BLaER1 (cell line): ENCODE measurements at regions not wholly inside any gene's neighbourhood (a gene's known extent, or its start where the extent isn't known, plus 50 kb on each side); places are given as distances from the start of the nearest gene placed in this dataset.
"Not testable (repeated sequence)": the region's sequence is repeated elsewhere in the genome, so short reads cannot be mapped to it uniquely, and the experiment has no call there.

Source experiments
- H3K27ac ChIP-seq: shearing (Covaris generic); formaldehyde crosslinking; 2 replicates; pipeline ENCODE4 v1.8.1; 2022
- H3K27me3 ChIP-seq: shearing (Covaris generic); formaldehyde crosslinking; 2 replicates; pipeline ENCODE4 v1.8.1; 2022
- H3K36me3 ChIP-seq: shearing (Covaris generic); formaldehyde crosslinking; 2 replicates; pipeline ENCODE4 v1.8.1; 2022
- H3K4me1 ChIP-seq: shearing (Covaris generic); formaldehyde crosslinking; 2 replicates; pipeline ENCODE4 v1.8.1; 2022
- H3K4me2 ChIP-seq: shearing (Covaris generic); formaldehyde crosslinking; 2 replicates; pipeline ENCODE4 v1.8.1; 2022
- H3K4me3 ChIP-seq: shearing (Covaris generic); formaldehyde crosslinking; 2 replicates; pipeline ENCODE4 v1.8.1; 2022
- H3K9ac ChIP-seq: shearing (Covaris generic); formaldehyde crosslinking; 2 replicates; pipeline ENCODE4 v1.8.1; 2022
- H3K9me3 ChIP-seq: shearing (Covaris generic); formaldehyde crosslinking; 2 replicates; pipeline ENCODE4 v1.8.1; 2022
- H4K20me1 ChIP-seq: shearing (Covaris generic); formaldehyde crosslinking; 2 replicates; pipeline ENCODE4 v1.8.1; 2022
- Cebpa-rat ChIP-seq: shearing (Covaris generic); IDR thresholded peaks from 2 replicates; pipeline ENCODE4 v1.8.1; 2022

DNA sequence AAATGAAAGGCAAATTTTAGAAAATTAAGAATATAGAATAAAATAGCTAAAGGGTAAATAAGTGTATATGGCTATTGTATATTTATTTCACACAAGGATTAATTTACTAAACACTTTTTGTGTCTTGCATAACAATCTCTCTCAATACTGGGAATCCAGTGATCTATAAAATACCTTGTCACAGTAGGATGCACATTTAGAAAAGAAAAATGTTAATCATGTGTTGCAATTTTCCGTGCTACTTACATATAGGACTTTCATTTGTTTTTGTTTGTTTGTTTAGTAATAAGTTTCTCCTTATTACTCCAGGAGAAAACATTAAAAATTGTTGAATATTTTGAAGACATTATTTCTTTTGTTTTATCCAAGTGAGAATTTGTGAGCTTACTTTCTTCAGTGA lies 1533.3 kb downstream of the SLITRK5 start:
- no peak overlapping the region for H3K4me2 ChIP-seq
- TF ChIP-seq Cebpa-rat: no peak

DNA sequence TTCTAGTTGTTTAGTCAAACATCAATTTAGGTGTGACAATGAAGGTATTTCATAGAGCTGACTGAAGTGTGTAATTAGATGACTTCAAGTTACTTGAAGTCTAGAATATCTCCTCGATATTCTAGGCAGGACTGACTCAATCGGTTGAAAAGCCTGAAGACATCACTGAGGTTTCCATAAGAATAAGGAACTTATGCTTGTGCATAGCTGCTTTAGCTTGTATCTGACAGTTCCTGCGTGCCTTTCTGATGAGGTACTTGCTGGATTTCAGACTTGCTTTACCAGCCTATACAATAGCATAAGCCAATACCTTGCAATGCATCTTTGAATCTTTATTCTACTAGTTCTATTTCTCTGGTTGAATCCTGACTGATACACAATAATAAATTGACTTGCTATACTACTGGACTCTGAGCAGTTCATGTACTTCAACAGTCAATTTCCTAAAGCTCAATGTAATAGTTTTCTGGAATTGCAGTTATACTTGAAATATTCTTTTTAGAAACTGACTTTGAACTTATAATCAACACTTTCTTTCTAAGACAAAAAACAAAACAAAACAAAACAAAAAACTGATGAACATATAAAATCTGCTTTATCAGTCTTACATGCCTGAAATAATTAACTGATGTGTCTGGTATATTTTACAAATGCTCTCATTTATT lies 1534.8 kb downstream of the SLITRK5 start:
- no peaks in the 10 kb centered on the region for H3K27me3 ChIP-seq
- no peak for TF ChIP-seq Cebpa-rat
- H3K36me3 ChIP-seq: no peaks in the 10 kb centered on the region
- H3K4me1 ChIP-seq: no peaks in the 10 kb centered on the region
- H3K27ac ChIP-seq: no peak overlapping the region
- H3K9ac ChIP-seq: no peak overlapping the region
- no peak overlapping the region for H3K4me2 ChIP-seq
- no peaks in the 10 kb centered on the region for H4K20me1 ChIP-seq
- H3K4me3 ChIP-seq: no peak overlapping the region
- H3K9me3 ChIP-seq: no peaks in the 10 kb centered on the region

More for the DNA sequence above, 1533.3 kb downstream of the SLITRK5 start:
- Histone ChIP-seq H3K9ac (no peak overlapping the region), H4K20me1 (no peaks in the 10 kb centered on the region), H3K9me3 (no peaks in the 10 kb centered on the region), H3K27ac (no peak overlapping the region), H3K36me3 (no peaks in the 10 kb centered on the region), H3K4me3 (no peak overlapping the region), H3K27me3 (no peaks in the 10 kb centered on the region), H3K4me1 (no peaks in the 10 kb centered on the region)

DNA sequence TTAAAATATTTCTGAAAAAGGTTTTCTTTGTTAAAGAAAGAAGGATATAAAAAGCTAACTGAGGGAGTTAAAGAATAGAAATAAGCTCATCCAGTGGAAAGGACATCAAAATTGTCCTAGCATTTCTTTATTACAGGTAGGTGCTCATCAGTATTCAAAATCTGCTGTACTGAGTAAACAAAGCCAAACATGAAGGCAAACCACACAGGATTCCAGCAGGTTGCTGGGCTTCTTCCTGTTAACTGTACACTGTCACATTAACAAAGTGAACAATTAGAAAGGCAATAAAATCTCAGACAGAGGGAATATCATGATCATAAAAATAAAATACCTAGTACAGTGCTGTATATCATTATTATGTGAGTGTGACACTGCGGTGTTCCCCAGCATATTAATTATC lies 1541.0 kb downstream of the SLITRK5 start:
- no peaks in the 10 kb centered on the region for H3K4me1 ChIP-seq
- no peaks in the 10 kb centered on the region for H3K27me3 ChIP-seq
- no peaks in the 10 kb centered on the region for H4K20me1 ChIP-seq
- H3K36me3 ChIP-seq: no peaks in the 10 kb centered on the region
- H3K4me3 ChIP-seq: no peak overlapping the region
- no peak for TF ChIP-seq Cebpa-rat
- H3K9ac ChIP-seq: no peak overlapping the region
- H3K27ac ChIP-seq: no peak overlapping the region
- no peaks in the 10 kb centered on the region for H3K9me3 ChIP-seq
- no peak overlapping the region for H3K4me2 ChIP-seq

DNA sequence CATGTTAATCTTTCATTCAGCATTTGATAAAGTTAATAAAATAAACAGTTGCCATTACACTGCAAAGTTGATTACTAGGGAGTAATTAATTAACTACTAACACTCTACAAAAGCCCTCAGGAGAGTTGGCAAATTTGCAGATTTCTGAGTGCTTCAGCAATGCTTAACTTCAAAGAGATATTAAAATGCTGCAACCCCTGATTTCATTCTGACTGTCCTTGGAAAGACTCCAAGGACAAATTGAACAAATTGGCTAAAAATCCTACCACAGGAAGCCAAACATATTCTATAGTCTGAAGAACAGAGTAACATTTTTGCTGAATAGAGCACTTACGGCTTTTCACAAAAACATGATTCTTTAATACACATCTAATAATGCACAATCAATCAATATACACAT lies 1543.0 kb downstream of the SLITRK5 start:
- no peak overlapping the region for H3K27ac ChIP-seq
- H3K36me3 ChIP-seq: no peaks in the 10 kb centered on the region
- no peaks in the 10 kb centered on the region for H3K9me3 ChIP-seq
- H4K20me1 ChIP-seq: no peaks in the 10 kb centered on the region
- H3K4me2 ChIP-seq: no peak overlapping the region
- H3K4me3 ChIP-seq: no peak overlapping the region
- no peaks in the 10 kb centered on the region for H3K4me1 ChIP-seq
- TF ChIP-seq Cebpa-rat: no peak
- no peak overlapping the region for H3K9ac ChIP-seq
- no peaks in the 10 kb centered on the region for H3K27me3 ChIP-seq

DNA sequence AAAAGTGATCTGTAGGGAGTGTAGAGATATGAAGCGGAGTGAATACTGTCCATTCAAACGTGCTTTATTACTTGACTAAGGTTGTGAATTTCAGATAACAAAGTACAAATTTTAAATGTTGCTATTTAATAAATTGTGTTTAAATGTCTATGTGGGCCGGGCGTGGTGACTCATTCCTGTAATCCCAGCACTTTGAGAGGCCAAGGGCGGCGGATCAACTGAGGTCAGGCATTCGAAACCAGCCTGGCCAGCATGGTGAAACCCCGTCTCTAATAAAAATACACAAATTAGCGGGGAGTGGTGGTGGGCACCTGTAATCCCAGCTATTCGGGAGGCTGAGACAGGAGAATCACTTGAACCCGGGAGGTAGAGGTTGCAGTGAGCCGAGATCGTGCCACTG lies 1544.1 kb downstream of the SLITRK5 start:
- not testable (repeated sequence) for H4K20me1 ChIP-seq, H3K9ac ChIP-seq, H3K27me3 ChIP-seq, H3K27ac ChIP-seq, H3K9me3 ChIP-seq, H3K4me2 ChIP-seq, H3K4me3 ChIP-seq, H3K4me1 ChIP-seq, H3K36me3 ChIP-seq

DNA sequence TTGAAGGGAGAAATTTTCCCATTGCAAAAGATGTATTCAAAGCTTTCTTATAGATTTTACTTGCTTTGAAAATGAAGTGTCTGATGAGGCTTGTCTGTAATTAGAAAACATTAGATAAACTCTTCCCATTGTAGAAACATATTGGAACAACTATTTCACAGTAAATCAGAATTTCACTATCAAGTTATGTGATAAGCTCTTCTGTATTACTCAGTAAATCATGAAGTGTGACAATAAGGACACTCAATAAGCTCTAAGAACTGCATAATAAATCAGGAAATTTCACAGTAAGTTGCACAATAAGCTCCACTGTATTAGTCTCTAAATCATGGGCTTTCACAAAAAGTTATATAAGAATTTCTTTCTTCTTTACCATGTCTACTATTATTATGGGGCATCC lies 1546.6 kb downstream of the SLITRK5 start:
- TF ChIP-seq Cebpa-rat: no peak
- H3K36me3 ChIP-seq: no peaks in the 10 kb centered on the region
- no peak overlapping the region for H3K4me2 ChIP-seq
- no peak overlapping the region for H3K9ac ChIP-seq
- no peak overlapping the region for H3K27ac ChIP-seq
- no peak overlapping the region for H3K4me3 ChIP-seq
- no peaks in the 10 kb centered on the region for H3K4me1 ChIP-seq
- peaks cover 8% of the 10 kb centered on the region for H3K9me3 ChIP-seq
- H3K27me3 ChIP-seq: no peaks in the 10 kb centered on the region
- H4K20me1 ChIP-seq: no peaks in the 10 kb centered on the region

DNA sequence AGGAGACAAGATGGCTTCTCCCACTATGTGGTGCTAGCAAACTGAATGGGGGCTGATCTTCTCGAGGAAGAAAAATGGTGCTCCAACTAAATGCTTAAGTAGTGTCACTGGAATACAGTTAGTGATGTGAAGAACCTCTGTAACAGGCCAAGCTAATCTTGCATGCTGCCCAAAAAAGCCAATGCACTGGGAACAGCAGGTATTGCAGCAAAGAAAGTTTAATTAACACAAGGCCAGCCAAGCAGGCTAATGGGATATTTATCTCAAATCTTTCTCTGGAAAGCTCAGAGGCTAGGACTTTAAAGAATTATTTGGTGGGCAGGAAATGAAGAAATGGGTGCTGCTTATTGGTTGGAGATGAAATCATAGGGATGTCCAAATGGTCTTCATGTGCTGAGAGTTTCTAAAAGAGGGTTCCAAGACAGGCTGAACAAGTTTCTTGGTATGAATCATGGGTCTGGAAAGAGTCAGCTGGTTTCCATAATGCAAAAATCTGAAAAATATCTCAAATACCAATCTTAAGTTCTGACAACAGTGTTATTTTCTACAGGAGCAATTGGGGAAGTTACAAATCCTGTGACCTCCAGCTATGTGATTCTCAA lies 1550.5 kb downstream of the SLITRK5 start:
- H3K36me3 ChIP-seq: no peaks in the 10 kb centered on the region
- no peak overlapping the region for H3K4me2 ChIP-seq
- no peak overlapping the region for H3K9ac ChIP-seq
- H3K9me3 ChIP-seq: peaks cover 8% of the 10 kb centered on the region
- no peak for TF ChIP-seq Cebpa-rat
- no peaks in the 10 kb centered on the region for H3K4me1 ChIP-seq
- H4K20me1 ChIP-seq: no peaks in the 10 kb centered on the region
- no peaks in the 10 kb centered on the region for H3K27me3 ChIP-seq
- H3K27ac ChIP-seq: no peak overlapping the region
- no peak overlapping the region for H3K4me3 ChIP-seq

DNA sequence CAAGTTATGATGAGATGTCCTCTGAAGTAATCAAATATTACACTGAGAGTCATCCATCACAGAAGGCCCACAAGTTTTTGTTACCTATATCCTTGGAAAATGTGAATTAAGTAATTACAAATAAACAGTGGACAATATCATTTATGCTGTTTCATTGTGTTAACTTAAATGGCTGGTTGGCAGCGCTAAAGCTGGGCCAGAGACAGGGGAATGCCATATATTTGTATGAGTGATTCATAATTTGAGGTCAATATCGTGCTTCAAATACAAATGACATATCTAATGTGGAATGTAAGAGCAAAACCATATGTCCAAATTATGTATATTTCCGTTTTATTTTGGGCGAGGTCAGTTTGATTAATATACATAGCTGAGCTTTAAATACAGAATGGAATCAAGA lies 1556.2 kb downstream of the SLITRK5 start:
- H3K4me1 ChIP-seq: no peaks in the 10 kb centered on the region
- no peak overlapping the region for H3K4me3 ChIP-seq
- H3K27ac ChIP-seq: no peak overlapping the region
- no peak for TF ChIP-seq Cebpa-rat
- no peak overlapping the region for H3K4me2 ChIP-seq
- H3K9me3 ChIP-seq: no peaks in the 10 kb centered on the region
- no peaks in the 10 kb centered on the region for H3K36me3 ChIP-seq
- no peaks in the 10 kb centered on the region for H3K27me3 ChIP-seq
- no peaks in the 10 kb centered on the region for H4K20me1 ChIP-seq
- no peak overlapping the region for H3K9ac ChIP-seq

DNA sequence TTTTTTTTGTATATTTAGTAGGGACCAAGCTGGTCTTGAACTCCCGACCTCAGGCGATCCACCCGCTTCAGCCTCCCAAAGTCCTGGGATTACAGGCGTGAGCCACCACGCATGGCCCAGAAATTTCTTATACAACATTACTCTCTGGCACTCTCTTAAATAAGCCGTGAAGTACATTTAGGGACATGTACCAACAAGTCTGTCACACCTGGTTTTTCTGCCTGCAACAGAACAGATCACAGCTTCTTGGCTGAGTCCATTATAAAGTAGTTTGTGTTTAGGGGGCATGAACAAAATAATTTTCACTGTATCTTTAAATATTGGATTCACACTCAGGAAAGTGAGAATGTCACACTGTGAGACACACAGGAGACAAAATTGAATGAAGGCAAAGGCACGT lies 1567.3 kb downstream of the SLITRK5 start:
- no peak overlapping the region for H3K4me2 ChIP-seq
- H3K9ac ChIP-seq: no peak overlapping the region
- H3K27ac ChIP-seq: no peak overlapping the region
- no peaks in the 10 kb centered on the region for H3K4me1 ChIP-seq
- H4K20me1 ChIP-seq: no peaks in the 10 kb centered on the region
- TF ChIP-seq Cebpa-rat: no peak
- H3K4me3 ChIP-seq: no peak overlapping the region
- H3K36me3 ChIP-seq: no peaks in the 10 kb centered on the region
- H3K27me3 ChIP-seq: no peaks in the 10 kb centered on the region
- H3K9me3 ChIP-seq: no peaks in the 10 kb centered on the region

DNA sequence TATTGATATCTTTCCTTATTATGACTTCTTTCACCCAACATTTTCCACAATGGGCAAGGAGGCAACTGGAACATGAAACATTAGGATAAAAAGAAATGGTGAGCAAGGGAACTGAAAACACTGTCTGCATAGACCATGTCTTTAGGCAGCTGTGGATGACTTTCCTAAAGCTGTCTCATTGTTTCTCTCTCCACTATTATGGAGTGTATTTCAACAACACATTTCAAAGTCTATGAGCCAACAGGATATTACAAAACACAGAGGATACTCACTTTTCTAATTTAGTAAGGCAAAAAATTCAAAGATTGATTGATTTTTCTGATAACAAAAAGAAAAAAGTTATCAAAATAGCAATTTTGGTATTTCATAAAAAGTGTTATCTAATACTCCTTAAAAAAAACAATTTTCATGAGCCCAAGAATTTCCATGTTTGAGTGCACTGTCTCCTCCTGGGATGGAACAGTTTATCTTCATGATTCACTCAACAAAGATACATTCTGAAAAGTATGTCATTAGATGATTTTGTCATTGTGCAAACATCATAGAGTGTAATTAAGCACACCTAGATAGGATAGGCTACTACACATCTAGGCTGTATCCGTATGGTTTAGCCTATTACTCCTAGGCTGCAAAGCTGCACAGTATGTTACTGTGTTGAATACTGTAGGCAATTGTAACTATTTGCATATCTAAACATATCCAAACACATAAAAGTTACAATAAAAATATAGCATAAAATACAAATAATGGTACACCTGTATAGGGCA lies 1568.4 kb downstream of the SLITRK5 start:
- Histone ChIP-seq H3K4me3 (no peak overlapping the region), H3K9me3 (no peaks in the 10 kb centered on the region), H3K4me1 (no peaks in the 10 kb centered on the region), H3K4me2 (no peak overlapping the region), H3K36me3 (no peaks in the 10 kb centered on the region), H3K27me3 (no peaks in the 10 kb centered on the region), H3K9ac (no peak overlapping the region), H3K27ac (no peak overlapping the region), H4K20me1 (no peaks in the 10 kb centered on the region)
- no peak for TF ChIP-seq Cebpa-rat
